NCI-H524 (cell line): ENCODE measurements at regions not wholly inside any gene's neighbourhood (a gene's known extent, or its start where the extent isn't known, plus 50 kb on each side); places are given as distances from the start of the nearest gene placed in this dataset.
"Not testable (repeated sequence)": the region's sequence is repeated elsewhere in the genome, so short reads cannot be mapped to it uniquely, and the experiment has no call there.

Source experiments
- DNase-seq, 2 experiments: peaks; one replicate each; lab custom pipeline; 2025; lab: John Stamatoyannopoulos, UW

DNA sequence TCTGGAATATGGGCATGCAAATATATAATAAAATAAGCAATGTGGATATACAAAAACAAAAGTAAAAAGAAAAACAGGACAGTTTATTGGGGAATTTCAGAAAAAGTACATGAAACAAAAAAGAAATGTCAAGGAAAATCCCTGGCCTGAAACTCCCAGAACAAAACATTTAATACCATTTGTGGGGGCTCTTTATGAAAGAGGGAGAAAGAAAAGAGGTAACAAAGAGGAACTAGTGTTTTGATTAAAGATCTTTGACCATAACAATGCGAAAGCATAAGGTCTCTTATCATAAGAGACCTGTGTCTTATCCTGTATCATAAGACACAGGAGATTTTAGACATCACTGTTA lies 88.6 kb upstream of the ARID1B start:
- DNase-seq = no peak

DNA sequence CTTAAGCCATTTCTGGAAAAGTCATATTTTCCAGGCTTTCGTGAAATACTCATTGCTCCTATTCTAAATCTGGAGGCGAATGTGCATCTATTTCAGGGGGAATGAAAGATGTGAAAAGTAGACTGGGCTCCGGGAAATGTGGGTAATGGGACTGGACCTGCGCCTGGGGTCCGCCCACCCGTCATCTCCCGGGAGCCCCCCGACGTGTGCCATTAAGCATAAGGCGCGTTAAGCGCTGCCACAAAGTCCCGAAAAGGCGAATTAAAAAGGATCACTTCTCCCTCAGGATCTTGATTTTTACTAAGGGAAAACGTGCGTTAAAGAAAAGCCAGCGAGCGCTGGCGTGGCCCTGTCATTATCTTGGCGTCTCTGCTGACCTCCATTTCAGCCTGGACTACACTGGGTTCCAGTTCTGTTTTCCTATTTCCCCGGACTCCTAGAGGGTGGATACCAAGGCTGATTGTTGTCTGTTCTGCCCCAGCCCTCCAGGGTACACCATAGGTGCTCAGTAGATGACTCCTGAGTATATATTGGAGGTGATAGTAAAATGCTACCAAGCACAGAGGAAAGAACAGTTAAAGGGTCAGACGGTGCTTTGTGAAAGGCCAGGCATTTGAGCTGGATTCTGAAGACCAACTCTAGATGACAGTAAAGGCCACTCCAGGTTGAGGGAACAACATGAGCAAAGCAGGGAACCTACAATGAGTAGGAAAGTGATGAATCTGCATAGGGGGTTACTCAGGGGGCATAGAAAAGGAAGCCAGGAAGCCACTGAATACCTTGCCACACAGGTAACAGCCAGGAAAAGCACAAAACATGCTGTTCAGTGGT lies 89.2 kb upstream of the ARID1B start:
- DNase-seq = peak in 1 of 2 experiments; percentile 42

DNA sequence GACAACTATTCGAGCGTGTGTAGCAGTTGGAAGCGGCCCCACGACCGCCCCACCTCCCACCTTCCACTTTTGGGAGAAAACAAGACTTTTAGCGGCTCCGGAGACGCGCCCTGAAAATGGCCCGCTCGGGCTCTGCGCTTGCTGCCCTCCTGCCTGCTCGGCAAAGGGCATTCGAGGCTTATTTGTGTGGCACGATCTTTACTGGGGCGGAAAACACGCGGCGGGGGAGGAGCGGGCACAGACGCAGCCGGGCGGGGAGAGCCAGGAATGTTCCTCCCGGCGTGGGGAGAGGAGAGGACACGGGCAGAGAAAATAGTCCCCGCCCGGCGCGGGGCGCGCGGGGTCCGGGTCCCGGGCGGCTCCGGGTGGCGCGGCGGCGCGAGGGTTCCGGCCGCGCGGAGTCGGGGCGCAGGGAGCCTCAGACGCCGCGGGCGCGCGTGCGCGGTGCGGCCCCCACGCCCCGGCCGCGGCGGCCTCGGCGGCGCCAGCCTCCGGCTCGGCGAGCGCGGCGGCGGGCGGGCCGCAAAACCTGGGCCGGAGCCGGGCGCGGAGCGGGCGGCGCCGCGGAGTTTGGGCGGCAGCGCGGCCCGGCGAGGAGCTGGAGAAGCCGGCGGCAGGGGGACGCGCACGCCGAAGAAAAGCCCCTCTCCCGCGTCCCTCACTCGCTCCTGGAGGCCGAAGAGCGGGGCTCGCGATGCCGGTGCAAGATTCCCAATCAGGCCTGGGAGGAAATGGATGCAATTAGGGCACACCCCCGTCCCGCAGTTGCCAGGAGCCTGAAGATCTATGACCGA lies 90.0 kb upstream of the ARID1B start:
- DNase-seq = peak; percentile 89 to 90

DNA sequence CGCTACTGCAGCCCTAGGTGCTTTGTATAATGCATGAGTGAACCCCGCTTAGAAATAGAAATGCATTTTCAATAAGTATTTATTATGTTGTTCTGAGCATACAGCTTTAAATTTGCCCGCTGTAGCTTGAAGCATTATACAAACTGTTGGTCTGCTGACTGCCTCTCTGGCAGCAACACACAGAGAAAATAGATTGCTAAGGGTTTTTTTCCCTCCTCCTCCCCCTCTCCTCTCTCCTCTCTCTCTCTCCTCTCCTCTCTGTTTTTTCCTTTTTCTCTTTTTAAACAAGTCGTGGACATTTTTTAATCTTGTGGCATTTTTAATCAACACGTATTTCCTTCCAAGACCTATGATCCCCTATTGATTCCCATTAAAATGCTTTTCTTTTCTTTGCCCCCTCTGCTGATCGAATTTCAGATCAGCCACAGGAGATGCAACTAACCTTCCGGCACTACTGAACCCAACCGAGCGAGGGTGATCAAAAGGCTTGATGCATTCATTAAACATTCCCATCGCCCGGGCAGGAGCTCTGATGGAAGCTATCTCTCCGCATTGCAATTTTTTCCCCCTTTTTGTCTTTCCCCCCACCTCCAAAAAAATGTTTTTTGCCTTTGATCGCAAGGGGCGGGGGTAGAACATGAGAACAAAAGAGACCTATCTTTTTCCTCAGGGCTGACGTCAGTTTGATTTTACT lies 90.7 kb upstream of the ARID1B start:
- DNase-seq = peak; percentile 88 to 90

DNA sequence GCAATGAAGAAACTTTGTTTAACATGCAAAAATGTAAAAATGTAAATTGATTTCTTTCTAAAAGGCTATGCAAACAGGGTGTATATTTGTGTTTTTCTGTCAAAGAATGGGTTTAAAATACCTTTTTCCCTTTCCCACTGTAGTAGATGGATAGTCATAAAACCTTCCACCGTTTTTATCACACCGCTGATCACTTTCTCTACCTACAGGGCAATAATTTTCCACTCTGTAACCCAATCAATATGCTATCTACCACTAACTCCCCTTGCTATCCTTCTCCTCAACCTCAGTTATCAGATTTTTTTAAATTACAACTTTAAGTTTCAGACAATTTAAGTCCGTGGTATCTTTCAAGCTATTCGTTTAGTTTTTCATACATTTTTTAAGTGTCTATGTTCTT lies 91.4 kb upstream of the ARID1B start:
- no peak for DNase-seq

DNA sequence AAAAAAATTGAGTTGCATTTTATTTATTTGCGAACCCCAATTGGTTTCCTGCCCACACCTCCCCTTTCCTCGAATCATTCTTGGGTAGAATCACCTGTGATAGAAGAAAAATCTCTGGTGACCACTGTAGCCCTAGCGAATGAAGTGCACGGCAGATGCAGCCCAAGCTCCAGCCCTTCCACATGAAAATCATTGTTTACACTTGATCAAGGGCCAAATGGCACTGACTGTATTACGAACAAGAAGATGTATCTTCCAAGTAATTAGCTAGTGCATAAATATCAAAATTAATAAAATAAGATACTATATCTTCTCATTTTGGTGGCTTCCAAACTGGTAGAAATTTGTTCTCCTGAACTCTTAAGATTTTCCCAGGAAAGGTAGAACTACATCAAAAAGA lies 93.4 kb upstream of the ARID1B start:
- no peak for DNase-seq

DNA sequence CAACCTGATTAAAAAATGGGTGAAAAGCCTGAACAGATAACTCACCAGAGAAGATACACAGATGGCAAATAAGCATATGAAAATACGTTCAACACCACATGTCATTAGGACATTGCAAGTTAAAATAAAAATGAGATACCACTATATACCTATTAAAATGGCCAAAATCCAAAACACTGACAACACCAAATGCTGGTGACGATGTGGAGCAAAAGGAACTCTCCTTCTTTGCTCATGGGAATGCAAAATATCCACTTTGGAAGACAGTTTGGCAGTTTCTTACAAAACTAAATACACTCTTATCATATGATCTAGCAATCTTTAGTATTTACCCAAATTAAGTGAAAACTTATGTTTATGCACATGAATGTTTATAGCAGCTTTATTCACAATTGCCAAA lies 100.5 kb upstream of the ARID1B start:
- DNase-seq = no peak

DNA sequence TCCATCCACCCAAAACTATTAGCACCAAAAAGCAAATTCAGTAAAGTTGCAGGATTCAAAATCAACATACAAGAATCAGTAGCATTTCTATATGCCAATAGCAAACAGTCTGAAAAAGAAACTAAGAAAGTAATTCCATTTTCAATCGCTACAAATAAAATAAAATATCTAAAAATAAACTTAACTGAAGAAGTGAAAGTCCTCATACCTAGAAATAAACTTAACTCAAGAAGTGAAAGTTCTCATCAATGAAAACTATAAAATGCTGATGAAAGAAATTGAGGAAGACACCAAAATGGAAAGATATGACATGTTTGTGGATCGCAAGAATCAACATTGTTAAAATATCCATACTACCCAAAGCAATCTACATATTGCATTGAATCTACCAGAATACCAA lies 103.0 kb upstream of the ARID1B start:
- no peak for DNase-seq

DNA sequence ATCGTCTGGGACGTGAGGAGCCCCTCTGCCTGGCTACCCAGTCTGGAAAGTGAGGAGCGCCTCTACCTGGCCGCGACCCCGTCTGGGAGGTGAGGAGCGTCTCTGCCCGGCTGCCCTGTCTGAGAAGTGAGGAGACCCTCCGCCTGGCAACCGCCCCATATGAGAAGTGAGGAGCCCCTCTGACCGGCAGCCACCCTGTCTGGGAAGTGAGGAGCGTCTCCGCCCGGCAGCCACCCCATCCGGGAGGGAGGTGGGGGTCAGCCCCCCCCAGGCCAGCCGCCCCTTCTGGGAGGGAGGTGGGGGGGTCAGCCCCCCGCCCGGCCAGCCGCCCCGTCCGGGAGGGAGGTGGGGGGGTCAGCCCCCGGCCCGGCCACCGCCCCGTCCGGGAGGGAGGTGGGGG lies 107.1 kb upstream of the ARID1B start:
- DNase-seq = not testable (repeated sequence)

DNA sequence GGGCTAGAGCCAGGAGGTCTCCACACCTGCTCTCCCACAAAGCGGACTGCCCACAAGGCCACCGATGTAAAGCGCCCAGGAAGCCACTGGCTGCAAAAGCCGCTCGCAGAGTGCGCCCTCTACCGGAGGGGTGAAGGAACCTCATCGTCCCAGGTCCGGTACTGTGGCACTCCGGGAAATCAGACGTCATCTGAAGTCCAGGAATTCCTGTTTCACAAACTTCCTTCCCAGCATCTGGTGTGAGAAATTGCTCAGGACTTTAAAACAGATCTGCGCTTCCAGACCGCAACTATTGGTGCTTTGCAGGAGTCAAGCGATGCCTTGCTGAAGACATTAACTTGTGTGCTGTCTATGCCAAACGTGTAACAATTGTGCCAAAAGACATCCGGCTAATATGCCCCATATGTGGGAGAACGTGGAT lies 115.1 kb upstream of the ARID1B start:
- DNase-seq = peak in 1 of 2 experiments; percentile 42

DNA sequence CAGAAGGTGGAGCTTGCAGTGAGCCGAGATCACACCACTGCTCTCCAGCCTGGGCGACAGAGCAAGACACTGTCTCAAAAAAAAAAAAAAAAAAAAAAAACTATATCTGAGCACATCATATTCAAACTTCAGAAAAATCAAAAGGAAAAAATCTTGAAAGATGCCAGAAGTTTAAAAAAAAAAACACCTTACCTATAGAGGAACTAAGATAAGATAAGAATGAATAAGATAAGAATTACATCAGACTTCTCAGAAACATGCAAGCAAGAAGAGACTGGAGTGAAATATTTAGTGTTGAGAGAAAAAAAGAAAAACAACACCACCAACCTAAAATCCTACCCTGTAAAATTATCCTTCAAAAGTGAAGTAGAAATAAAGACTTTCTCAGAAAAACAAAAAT lies 116.8 kb upstream of the ARID1B start:
- no peak for DNase-seq

DNA sequence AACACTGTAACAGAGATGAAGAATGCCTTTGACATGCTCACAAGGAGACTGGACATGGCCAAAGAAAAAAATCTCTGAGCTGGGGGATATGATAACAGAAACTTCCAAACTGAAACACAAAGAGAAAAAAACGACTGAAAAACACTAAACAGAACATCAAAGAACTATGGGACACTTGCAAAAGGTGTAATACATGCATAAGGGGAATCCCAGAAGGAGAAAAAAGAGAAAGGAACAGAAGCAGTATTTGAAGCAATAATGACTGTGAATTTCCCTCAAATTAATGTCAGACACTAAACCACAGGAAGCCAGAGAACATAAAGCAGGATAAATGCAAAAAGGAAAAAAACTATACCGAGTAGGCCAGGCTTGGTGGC lies 117.4 kb upstream of the ARID1B start:
- DNase-seq = no peak

DNA sequence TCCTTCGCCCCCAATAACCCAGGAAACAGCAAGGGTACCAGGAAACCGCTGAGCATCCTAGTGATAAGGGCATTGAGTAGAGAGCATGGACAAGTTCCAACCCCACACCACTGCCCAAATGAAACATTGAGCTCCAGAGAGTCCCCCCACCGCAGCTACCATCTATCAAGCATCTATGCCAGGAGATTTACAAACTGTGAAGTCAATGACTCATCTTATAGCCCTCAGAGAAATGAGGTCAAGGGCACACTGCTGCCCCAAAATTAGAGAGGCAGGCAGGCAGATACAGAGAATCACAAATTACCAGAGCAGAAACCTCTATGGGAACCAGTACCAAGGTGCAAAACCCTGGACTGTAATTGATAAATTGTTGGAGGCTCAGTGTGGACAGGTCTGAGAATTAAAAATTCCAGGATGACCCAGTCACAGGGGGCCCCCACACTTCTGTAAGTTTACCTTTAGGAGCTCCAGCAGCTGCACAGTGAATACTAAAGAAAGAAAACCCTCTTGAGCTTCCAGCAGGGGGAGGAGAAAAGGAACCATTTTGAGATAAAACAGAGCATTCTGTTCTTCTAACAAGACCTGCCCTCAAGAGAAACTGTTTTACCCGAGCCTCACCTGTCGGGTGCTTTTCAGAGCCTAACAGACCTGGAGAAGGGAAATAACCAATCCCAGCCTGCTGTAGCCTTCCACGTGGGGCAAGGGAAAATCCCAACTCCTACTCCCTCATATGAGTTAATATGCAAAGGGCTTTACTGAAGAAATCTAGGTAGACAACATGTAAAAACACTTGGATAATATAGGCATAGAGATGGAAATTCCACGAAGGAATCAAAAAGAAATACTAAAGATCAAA lies 118.0 kb upstream of the ARID1B start:
- DNase-seq = no peak

DNA sequence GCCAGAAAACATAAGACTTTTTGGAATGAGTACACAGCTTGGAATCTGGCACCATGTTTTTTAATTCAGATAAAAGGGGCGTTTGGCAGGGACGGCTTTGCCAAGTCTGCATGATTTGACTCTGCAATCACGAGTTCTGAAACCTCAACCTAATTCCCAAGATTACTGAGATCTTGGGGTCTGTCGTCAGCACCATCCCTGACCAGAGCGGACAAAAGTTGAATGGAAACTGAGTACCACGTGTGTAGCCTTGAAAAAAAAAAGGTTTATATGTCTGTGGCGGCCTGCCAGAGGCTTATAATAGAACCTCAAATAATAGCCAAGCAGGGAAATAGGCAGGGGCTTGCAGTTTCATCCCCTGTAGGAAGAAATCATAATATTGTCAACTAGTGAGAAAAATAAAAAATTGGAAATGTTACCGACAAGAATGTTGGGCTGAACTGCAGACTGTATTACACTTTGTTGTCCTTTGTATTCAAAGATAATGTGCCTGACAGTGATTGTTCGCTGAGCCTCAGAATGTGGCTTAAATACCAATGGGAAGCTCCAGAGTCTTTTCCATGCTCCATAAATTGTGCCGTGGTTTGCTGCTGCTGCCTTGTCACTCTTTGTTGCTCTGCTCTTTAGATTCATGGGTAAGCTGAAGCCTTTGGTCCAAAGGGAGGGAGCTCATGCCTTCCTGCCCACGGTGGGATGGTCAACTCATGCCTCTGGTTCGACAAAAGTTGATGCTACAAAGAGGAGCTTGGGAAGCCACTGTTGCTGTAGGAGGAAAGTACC lies 118.8 kb upstream of the ARID1B start:
- DNase-seq = no peak

DNA sequence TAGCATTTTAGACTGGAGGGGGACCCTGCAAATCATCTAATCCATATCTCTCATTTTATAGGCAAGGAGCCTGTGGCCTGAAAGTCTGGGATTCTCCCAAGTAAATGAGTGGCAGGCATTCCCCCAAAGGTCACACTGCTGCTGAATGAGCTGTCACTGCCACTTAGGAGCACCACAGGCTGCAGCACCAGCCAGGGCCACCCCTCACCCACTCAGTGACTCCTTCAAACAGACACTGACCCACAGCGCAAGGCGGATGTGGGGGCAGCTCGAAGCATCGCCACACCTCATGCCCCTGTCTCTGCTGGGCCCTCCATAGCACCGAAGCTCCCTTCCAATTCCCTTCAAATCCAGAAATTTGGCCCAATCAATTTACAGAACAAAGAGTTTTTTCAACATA lies 119.9 kb upstream of the ARID1B start:
- no peak for DNase-seq

DNA sequence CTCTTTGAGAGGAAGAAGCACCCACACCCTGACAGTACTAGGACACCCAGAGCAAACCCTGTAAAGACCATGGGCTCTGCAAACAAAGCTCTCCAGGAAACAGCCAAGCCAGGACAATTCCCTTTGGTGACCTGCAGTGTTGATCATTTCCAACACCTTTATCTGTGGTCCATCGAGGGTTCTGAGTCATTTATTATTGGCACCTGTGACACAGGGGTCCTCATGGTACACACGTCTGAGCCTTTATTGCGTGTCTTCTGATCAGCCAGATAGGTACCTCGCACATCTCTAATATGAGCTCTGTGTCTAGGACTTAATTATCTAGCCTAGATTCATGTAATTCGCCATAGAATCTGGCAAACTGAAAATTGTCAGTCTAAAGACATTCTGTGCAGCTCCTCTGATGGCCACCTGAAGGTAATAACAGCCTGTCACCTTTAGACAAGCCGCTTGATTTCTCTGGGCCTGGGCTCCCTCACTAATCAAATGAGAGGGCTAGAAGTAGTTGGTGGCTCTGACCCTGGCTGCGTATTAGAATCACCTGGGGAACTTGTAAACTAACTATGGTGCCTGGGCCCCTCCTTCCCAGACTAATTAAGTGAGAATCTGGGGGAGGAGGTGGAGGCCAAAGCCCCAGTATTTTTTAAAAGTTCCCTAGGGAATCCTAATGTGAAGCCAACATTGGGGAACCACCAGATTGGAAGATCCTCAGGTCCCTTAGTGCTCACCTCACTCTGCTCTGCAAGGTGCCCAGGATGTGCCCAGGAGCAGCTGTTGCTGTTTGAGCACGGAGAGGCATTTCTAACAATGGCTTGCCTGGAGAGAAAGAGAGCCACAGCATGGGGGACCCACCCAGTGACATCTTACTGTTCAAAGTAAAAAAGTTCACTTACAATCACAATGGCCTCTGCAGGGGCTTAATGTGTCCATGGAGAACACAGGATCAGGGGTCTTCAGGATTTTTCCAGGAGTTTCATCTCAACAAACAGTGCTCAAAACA lies 122.0 kb upstream of the ARID1B start:
- DNase-seq = no peak

DNA sequence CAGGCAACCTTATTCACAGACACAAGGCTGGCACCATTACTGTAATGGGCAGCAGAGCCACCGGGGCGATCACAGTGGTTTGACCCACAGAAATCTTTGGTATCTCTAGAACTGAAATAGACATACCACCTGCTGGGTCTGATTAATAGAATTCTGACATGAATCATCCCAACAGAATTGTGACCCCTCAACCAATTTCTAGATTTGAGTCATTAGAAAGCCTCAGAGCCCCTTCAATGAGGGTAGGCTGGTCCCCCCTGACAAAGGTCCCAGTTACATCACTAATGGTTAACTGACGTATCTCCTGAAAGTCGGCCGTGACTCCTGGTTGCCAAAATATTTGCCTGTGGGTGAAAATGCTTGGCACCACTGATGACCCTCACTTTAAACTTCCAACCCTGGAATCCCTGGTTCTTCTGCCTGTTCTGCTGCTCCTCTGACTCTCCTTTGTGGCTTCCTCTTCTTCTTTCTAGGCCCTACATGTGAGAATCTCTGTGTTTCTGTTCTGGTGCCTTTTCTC lies 124.9 kb upstream of the ARID1B start:
- DNase-seq = no peak

DNA sequence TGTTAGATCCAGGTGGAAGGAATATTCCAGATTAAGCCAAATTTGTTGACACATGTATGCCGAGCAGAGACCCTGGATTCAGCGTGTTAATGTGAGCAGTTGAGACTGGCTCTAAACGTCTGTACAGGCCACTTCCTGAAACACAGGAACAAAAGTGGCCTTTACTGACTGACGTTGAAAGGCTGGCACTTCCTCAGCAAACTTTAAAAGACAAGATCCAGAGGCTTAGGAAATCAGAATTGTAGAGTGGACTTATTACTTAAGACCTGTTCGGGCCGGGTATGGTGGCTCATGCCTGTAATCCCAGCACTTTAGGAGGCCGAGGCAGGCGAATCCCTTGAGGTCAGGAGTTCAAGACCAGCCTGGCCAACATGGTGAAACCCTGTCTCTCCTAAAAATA lies 125.7 kb upstream of the ARID1B start:
- no peak for DNase-seq

DNA sequence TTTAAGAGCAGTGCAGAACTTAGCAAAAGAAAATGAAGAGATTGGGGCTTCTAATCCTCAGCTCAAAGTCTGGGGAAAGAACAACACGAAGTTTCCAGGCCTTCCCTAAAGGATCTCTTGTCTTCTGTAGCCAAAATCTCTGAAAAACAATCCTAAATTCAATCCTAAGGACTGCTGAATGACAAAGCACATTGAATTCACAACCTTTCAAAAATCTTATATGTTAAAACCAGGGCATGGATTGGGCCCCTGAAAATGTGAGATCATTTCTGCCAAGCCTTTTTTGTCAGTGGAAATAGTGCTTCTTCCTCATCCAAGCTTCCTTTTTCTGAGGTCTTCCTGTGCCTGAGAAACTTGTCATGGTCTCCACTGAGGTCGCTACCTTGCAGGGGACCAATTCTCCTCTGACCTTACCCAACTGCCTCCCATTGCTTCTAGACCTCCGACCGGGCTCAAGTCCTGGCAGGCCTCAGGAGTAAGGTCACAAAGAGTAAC lies 126.2 kb upstream of the ARID1B start:
- DNase-seq = no peak
